Naive thymus-derived CD4-positive, alpha-beta T cell (primary cell): ENCODE measurements at regions not wholly inside any gene's neighbourhood (a gene's known extent, or its start where the extent isn't known, plus 50 kb on each side); places are given as distances from the start of the nearest gene placed in this dataset.
A peak's percentile ranks its signal among the peaks of the same experiment; 100 is the strongest.

ENCODE experiments used
- ATAC-seq: fragments of 150-1000 bp; cut with Tn5 transposase; 2 replicates; pipeline ENCODE4 v1.10.0; 2021; ENCODE audit warnings: mild to moderate bottlenecking, moderate library complexity
- CTCF ChIA-PET: fragments of 350-600 bp; sonication (Branson Sonifier 250); formaldehyde crosslinking; loops from one replicate; lab custom pipeline; 2021; ENCODE audit warnings: antibody characterized with exemption; lab: Charles Lee
- POLR2A ChIA-PET: fragments of 350-600 bp; sonication (Branson Sonifier 250); formaldehyde crosslinking; loops from one replicate; lab custom pipeline; 2021; ENCODE audit warnings: antibody characterized with exemption, inconsistent platforms; lab: Charles Lee
- DNase-seq, 9 donors: peaks; one replicate each; pipeline versions ENCODE4 v3.0.0 to v3.0.0-alpha.2; 2020 to 2022; ENCODE audit warnings: mixed read lengths in 1 of 9
- H3K27ac ChIP-seq: one replicate; pipeline ENCODE4 v1.7.0; 2013; ENCODE audit warnings: mild to moderate bottlenecking, low read depth, low read length, moderate library complexity
- H3K27me3 ChIP-seq, 2 donors: one replicate each; pipeline ENCODE4 v1.7.0; 2013; ENCODE audit warnings: low read length in 2 of 2, mild to moderate bottlenecking in 2 of 2, moderate library complexity in 2 of 2; ENCODE audit not compliant: control insufficient read depth in 2 of 2, insufficient read depth in 2 of 2
- H3K36me3 ChIP-seq, 3 experiments: 1 replicate in 2 of 3; 2 replicates in 1 of 3; pipeline ENCODE4 v1.7.0; 2013; ENCODE audit warnings: low read length in 3 of 3, mild to moderate bottlenecking in 3 of 3, moderate library complexity in 1 of 3; ENCODE audit not compliant: insufficient read depth in 3 of 3, control insufficient read depth in 2 of 3
- H3K4me1 ChIP-seq, 2 donors: one replicate each; pipeline ENCODE4 v1.7.0; 2013; ENCODE audit warnings: low read length in 2 of 2, mild to moderate bottlenecking in 2 of 2, moderate library complexity in 1 of 2; ENCODE audit not compliant: control insufficient read depth in 2 of 2, insufficient read depth in 2 of 2
- H3K4me3 ChIP-seq: 2 replicates; pipeline ENCODE4 v1.7.0; 2013; ENCODE audit warnings: mild to moderate bottlenecking, low read length
- H3K9me3 ChIP-seq, 3 experiments: 1 replicate in 2 of 3; 2 replicates in 1 of 3; pipeline ENCODE4 v1.7.0; 2013; ENCODE audit warnings: low read length in 3 of 3; ENCODE audit not compliant: control insufficient read depth in 2 of 3
- H3K27ac Mint-ChIP-seq, 9 donors: one replicate each; pipeline ENCODE4 v1.8.0; 2020 to 2022; ENCODE audit warnings: mixed read lengths in 9 of 9, mild to moderate bottlenecking in 8 of 9, moderate library complexity in 5 of 9, inconsistent platforms in 2 of 9
- H3K27me3 Mint-ChIP-seq, 5 donors: one replicate each; pipeline ENCODE4 v1.8.0; 2021 to 2022; ENCODE audit warnings: mixed read lengths in 5 of 5, mild to moderate bottlenecking in 1 of 5
- H3K36me3 Mint-ChIP-seq, 5 donors: one replicate each; pipeline ENCODE4 v1.8.0; 2020 to 2022; ENCODE audit warnings: mixed read lengths in 5 of 5, mild to moderate bottlenecking in 3 of 5, inconsistent platforms in 1 of 5
- H3K4me1 Mint-ChIP-seq, 7 donors: one replicate each; pipeline ENCODE4 v1.8.0; 2020 to 2022; ENCODE audit warnings: mixed read lengths in 7 of 7, mild to moderate bottlenecking in 3 of 7, inconsistent platforms in 1 of 7
- H3K4me3 Mint-ChIP-seq, 10 donors: one replicate each; pipeline ENCODE4 v1.8.0; 2020 to 2022; ENCODE audit warnings: mild to moderate bottlenecking in 10 of 10, mixed read lengths in 10 of 10, moderate library complexity in 6 of 10, inconsistent platforms in 2 of 10
- H3K9me3 Mint-ChIP-seq, 11 donors: one replicate each; pipeline ENCODE4 v1.8.0; 2020 to 2022; ENCODE audit warnings: mixed read lengths in 11 of 11, mild to moderate bottlenecking in 4 of 11, inconsistent platforms in 1 of 11, moderate library complexity in 1 of 11
- intact Hi-C, 2 donors: fragments of 100-400 bp; cut with micrococcal nuclease; formaldehyde crosslinking; loops; one replicate each; pipeline ENCODE4 v1.15.1; 2023

DNA sequence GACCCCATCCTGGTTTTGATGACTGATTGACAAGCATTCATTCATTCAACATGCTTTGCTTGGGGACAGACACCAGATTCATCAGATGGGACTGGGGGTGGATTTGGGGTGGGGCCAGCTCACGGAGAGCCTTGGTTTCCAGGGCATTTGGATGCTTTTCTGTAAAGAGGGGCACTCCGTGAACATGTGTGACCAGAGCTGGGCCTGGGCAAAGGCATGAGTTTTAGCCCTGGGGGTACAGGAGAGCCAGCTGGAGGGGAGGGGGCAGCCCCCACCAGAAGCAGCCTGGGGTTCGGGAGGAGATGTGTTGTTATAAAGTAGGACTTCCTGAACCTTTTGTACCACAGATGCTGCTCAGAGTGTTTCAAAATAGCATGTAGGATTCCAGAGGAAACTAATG, 99.7 kb downstream of the RIPK4 start:
- Histone ChIP-seq H3K4me3 (no peak overlapping the region), H3K27me3 (no peaks in the 10 kb centered on the region), H3K4me1 (no peaks in the 10 kb centered on the region), H3K9me3 (no peaks in the 10 kb centered on the region), H3K27ac (no peak overlapping the region), H3K36me3 (no peaks in the 10 kb centered on the region)
- DNase-seq = no peak
- Mint-ChIP-seq H3K4me1 (peaks cover 9 to 14% (median 11%) of the 10 kb centered on the region in 7 donors), H3K4me3 (no peak overlapping the region), H3K27me3 (peaks cover 0 to 24% (median 0%) of the 10 kb centered on the region in 5 donors), H3K9me3 (peaks cover 0 to 2% (median 0%) of the 10 kb centered on the region in 11 donors), H3K36me3 (no peaks in the 10 kb centered on the region), H3K27ac (no peak overlapping the region)
- intact Hi-C loops = no loop called here
- CTCF ChIA-PET = interaction anchor here (0.8 kb wide), 1 partner anchor 387 kb away, joined by 4 read pairs; no protein-coding TSS in a partner anchor
- ATAC-seq = no peak
- POLR2A ChIA-PET = no interaction called here

DNA sequence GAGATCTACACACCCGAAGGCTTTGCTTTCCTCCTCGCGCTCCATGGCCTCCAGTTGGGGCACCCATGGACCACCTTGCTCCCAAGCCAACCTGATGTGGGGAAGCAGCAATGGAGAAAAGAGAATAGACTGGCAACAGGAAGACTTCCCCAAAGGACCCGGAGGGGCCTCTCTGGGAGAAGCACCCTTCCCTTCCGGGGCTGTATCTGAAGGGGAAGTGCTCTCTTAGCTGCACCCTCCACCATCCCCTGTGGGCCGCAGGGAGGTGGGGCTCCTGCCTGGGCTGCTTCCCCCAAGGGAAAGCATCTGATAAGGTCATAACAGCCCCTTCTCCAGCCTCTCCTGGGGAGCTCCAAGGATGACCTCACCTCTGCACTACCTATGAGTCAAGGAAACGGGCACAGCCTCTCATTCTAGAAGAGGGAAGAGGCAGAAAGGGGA, 100.2 kb downstream of the RIPK4 start:
- intact Hi-C loops = no loop called here
- H3K27ac Mint-ChIP-seq = no peak overlapping the region
- H3K4me3 Mint-ChIP-seq = no peak overlapping the region
- H3K27me3 Mint-ChIP-seq = peaks cover 0 to 25% (median 0%) of the 10 kb centered on the region in 5 donors
- H3K9me3 Mint-ChIP-seq = peaks cover 0 to 2% (median 0%) of the 10 kb centered on the region in 11 donors
- ChIA-PET POLR2A (no interaction called here), CTCF (no interaction called here)
- Histone ChIP-seq H3K27me3 (no peaks in the 10 kb centered on the region), H3K36me3 (no peaks in the 10 kb centered on the region), H3K4me3 (no peak overlapping the region), H3K27ac (no peak overlapping the region), H3K4me1 (no peaks in the 10 kb centered on the region), H3K9me3 (no peaks in the 10 kb centered on the region)
- H3K36me3 Mint-ChIP-seq = no peaks in the 10 kb centered on the region
- H3K4me1 Mint-ChIP-seq = peaks cover 7 to 11% (median 7%) of the 10 kb centered on the region in 7 donors
- DNase-seq (no peak), ATAC-seq (peak; percentile 47)

DNA sequence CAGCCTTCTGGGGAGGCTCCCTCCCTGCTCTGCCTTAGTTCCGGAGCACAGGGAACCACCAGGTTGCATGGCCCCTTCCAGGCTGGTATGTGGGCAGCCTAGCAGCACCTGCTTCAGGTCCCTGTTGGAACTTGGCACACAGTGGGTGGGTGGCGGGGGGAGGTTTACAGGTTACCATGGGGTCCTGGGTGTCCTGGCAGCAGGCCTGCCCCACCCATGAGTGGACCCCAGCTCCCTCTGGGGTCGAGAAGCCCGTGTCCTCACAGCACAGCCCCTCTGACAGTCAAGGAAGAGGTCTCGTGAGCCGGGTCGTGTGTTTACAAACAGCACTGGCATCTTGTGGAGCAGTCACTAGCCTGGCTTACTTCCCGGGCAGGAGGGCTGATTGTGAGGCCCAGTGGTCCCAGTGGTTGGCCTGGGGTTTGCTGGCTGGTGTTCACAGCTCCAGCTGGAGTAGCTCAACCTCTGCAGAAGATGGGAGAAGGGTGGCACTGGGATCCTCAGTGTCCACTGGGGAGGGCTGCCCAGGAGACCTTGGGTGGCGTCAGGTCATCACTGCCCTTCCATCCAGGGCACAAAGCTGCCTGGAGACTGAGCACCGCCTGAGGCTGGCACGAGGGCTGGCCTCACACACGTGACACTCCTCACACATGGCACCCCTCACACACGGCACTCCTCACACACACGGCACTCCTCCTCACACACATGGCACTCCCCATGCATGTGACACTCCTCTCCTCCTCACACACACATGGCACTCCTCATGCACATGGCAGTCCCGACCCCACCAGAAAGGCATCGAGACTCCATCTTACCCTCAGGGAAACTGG, 100.9 kb downstream of the RIPK4 start:
- Mint-ChIP-seq H3K4me3 (no peak overlapping the region), H3K9me3 (peaks cover 0 to 2% (median 0%) of the 10 kb centered on the region in 11 donors), H3K4me1 (peaks cover 0 to 5% (median under 1%) of the 10 kb centered on the region in 7 donors), H3K27me3 (peaks cover 0 to 25% (median 0%) of the 10 kb centered on the region in 5 donors), H3K36me3 (no peaks in the 10 kb centered on the region), H3K27ac (no peak overlapping the region)
- Histone ChIP-seq H3K4me1 (no peaks in the 10 kb centered on the region), H3K4me3 (no peak overlapping the region), H3K27me3 (no peaks in the 10 kb centered on the region), H3K27ac (no peak overlapping the region), H3K9me3 (no peaks in the 10 kb centered on the region), H3K36me3 (no peaks in the 10 kb centered on the region)
- ChIA-PET POLR2A (no interaction called here), CTCF (no interaction called here)
- no peak for DNase-seq
- intact Hi-C loops = no loop called here
- ATAC-seq = no peak

DNA sequence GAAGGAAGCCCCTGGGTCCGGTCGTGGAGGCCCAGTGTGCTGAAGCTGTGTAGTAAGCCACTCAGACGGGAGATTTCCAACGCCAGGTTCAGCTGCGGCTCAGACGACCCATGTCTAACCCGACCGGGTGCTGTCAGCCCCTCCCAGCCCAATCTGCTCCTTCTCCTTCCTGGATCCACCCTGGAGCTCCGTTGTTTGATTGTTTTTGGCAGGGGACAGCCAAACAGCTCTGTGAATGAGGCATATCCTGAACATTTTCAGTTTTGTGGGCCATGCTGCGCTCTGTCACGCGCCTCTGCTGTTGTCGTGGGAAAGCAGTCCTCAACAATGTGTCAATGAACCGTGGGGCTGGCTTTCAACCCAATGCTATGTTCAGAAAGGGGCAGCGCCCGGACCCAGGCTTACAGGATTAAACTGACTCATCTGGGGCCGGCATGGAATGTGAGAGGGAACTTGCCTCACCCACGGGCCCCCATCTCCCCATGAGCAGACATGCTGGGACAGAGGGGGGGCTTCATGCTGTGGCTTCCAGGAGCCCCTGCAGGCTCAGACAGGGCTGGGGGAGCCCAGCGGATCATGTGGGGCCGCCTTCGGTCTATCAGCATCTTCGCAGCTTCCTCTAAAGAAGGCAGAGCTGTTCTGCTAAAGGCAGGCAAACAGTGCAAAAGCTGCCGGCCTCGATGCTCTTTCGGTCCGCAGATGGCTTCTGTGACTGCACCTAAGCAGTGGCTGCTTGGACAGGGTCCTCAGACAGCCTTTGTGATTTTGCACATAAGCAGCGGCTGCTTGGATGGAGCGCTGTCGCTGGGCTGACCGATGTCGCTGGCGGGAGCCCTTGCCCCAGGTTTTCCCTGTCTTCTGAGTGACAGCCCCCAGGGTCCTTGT, 101.7 kb downstream of the RIPK4 start:
- H3K9me3 Mint-ChIP-seq = peaks cover 0 to 2% (median 0%) of the 10 kb centered on the region in 11 donors
- intact Hi-C loops = no loop called here
- no peaks in the 10 kb centered on the region for H3K36me3 Mint-ChIP-seq
- H3K4me1 Mint-ChIP-seq = peaks cover 0 to 5% (median 0%) of the 10 kb centered on the region in 7 donors
- H3K4me1 ChIP-seq = no peaks in the 10 kb centered on the region
- ChIA-PET POLR2A (no interaction called here), CTCF (no interaction called here)
- H3K27me3 Mint-ChIP-seq = peaks cover 0 to 30% (median 0%) of the 10 kb centered on the region in 5 donors
- H3K4me3 Mint-ChIP-seq = no peak overlapping the region
- H3K27me3 ChIP-seq = no peaks in the 10 kb centered on the region
- no peak overlapping the region for H3K27ac ChIP-seq
- no peaks in the 10 kb centered on the region for H3K36me3 ChIP-seq
- H3K4me3 ChIP-seq = no peak overlapping the region
- no peak for ATAC-seq
- no peaks in the 10 kb centered on the region for H3K9me3 ChIP-seq
- no peak for DNase-seq
- H3K27ac Mint-ChIP-seq = no peak overlapping the region

DNA sequence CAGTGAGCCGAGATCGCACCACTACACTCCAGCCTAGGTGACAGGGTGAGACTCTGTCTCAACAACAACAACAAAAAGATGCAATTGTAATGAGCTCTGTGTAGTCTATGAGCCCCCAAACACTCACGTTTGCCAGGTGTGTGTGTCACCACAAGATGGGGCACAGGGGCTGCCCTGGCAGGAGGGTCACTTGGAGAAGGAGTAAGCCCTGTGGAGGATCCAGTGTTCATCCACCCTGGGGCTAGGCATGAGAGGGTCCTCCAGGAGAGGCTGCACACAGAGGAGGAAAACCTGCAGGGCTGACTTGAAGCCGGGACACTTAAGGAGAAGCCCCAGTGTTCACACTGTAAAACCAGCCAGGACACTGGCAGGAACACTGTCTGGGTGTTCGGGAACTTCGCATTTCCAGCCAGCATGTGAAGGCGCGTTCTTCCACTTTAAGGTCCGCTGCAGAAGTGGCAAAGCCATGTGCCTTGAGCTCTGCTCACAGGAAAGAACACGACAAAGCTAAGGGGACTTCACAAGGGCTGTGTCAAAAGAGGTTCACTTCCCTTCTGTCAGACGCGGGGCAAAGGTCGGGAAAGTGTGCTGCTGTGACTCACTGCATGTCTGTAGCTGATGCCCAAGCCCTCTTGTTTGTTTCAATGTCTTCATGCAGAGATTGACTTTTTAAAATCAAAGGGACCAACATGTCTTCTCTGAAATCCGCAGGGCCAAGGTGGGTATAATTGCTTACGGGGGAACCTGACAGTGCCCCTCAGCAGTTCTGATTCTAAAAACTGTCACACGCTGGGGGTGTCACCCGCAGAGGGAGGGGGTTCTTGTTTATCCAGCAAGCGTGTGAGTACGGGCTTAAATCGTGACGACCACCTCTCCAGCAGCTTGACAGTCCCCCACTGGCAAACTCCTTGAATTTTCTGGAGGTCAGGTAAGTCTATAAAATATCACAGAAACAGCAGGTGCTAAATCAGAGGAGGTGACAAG, 102.8 kb downstream of the RIPK4 start:
- H3K4me1 Mint-ChIP-seq = peaks cover 0 to 5% (median 0%) of the 10 kb centered on the region in 7 donors
- Histone ChIP-seq H3K4me3 (no peak overlapping the region), H3K27ac (no peak overlapping the region), H3K36me3 (no peaks in the 10 kb centered on the region), H3K27me3 (no peaks in the 10 kb centered on the region), H3K9me3 (no peaks in the 10 kb centered on the region), H3K4me1 (no peaks in the 10 kb centered on the region)
- H3K27me3 Mint-ChIP-seq = peaks cover 0 to 30% (median 0%) of the 10 kb centered on the region in 5 donors
- ChIA-PET POLR2A (no interaction called here), CTCF (interaction anchor here (0.6 kb wide), 1 partner anchor 447 kb away, joined by 3 read pairs; no protein-coding TSS in a partner anchor)
- H3K4me3 Mint-ChIP-seq = no peak overlapping the region
- intact Hi-C loops = no loop called here
- no peaks in the 10 kb centered on the region for H3K36me3 Mint-ChIP-seq
- H3K27ac Mint-ChIP-seq = peak overlapping the region in 1 of 9 donors; percentile 28
- ATAC-seq (peak; percentile 75), DNase-seq (no peak)
- H3K9me3 Mint-ChIP-seq = peaks cover 0 to 2% (median 0%) of the 10 kb centered on the region in 11 donors

DNA sequence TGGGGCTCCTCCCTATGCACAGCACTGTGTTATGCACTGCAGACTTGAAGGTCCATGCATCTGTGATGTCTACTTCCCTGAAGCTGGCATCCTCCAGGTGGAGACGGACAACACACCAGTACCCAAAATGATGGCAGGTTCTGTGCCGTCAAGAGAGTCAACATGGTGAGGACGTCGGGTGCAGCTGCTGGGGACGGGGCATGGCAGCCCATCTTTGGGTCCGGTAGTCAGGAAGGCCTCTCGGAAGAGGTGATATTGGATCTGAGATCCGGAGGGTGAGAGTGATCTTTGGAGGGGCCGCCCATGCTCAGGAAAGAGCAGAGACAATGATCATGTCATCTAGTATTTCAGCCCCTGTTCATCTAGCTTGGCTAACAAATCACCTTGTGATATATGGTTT, 104.1 kb downstream of the RIPK4 start:
- H3K27me3 Mint-ChIP-seq = peaks cover 0 to 30% (median 0%) of the 10 kb centered on the region in 5 donors
- no peaks in the 10 kb centered on the region for H3K36me3 ChIP-seq
- DNase-seq = no peak
- no peaks in the 10 kb centered on the region for H3K9me3 ChIP-seq
- no peak overlapping the region for H3K27ac Mint-ChIP-seq
- no peak for ATAC-seq
- H3K9me3 Mint-ChIP-seq = peaks cover 0 to 2% (median 0%) of the 10 kb centered on the region in 11 donors
- no peak overlapping the region for H3K4me3 ChIP-seq
- ChIA-PET CTCF (no interaction called here), POLR2A (no interaction called here)
- H3K27ac ChIP-seq = no peak overlapping the region
- no peaks in the 10 kb centered on the region for H3K27me3 ChIP-seq
- H3K4me1 ChIP-seq = no peaks in the 10 kb centered on the region
- intact Hi-C loops = no loop called here
- no peak overlapping the region for H3K4me3 Mint-ChIP-seq
- H3K4me1 Mint-ChIP-seq = peaks cover 0 to 5% (median 0%) of the 10 kb centered on the region in 7 donors
- no peaks in the 10 kb centered on the region for H3K36me3 Mint-ChIP-seq
